Endothelial cell of umbilical vein (primary cell): ENCODE measurements at regions not wholly inside any gene's neighbourhood (a gene's known extent, or its start where the extent isn't known, plus 50 kb on each side); places are given as distances from the start of the nearest gene placed in this dataset.

Experiments
- CTCF ChIP-seq, 2 donors: IDR thresholded peaks; 1 replicate in 1 of 2; 2 replicates in 1 of 2; pipeline ENCODE4 v1.5.1; 2011; ENCODE audit warnings: low read length in 2 of 2, mild to moderate bottlenecking in 2 of 2, moderate library complexity in 2 of 2, control low read depth in 1 of 2, inconsistent platforms in 1 of 2, low read depth in 1 of 2; ENCODE audit not compliant: insufficient read depth in 1 of 2; ENCODE audit errors: extremely low read depth in 1 of 2
- EZH2 ChIP-seq: IDR thresholded peaks from 2 replicates; pipeline ENCODE4 v1.6.1; 2012; ENCODE audit warnings: borderline replicate concordance, low read depth, mild to moderate bottlenecking, moderate library complexity, low read length, inconsistent platforms; ENCODE audit not compliant: severe bottlenecking
- FOS ChIP-seq: IDR thresholded peaks from 2 replicates; pipeline ENCODE4 v1.6.1; 2011; ENCODE audit warnings: mild to moderate bottlenecking, low read length, moderate library complexity, borderline replicate concordance; ENCODE audit not compliant: insufficient read depth
- JUN ChIP-seq: IDR thresholded peaks from 2 replicates; pipeline ENCODE4 v1.6.1; 2011; ENCODE audit warnings: borderline replicate concordance, low read depth; ENCODE audit not compliant: insufficient read length, insufficient read depth
- POLR2A ChIP-seq: IDR thresholded peaks from 2 replicates; pipeline ENCODE4 v1.6.1; 2012; ENCODE audit warnings: low read depth, mild to moderate bottlenecking, control low read depth, low read length
- POLR2AphosphoS5 ChIP-seq: IDR thresholded peaks from 2 replicates; pipeline ENCODE4 v1.6.1; 2012; ENCODE audit warnings: low read depth, mild to moderate bottlenecking, control low read depth, low read length, moderate library complexity; ENCODE audit not compliant: insufficient read depth

- TF ChIP-seq CTCF (IDR thresholded peaks at IDR 0.05; ENCODE audit: extremely low read depth in 1 of 2, insufficient read depth in 1 of 2, low read depth in 1 of 2, low read length in 2 of 2) (no peak), POLR2AphosphoS5 (no peak), POLR2A (no peak), EZH2 (no peak), JUN (no peak), FOS (no peak)
Observed at GRCh38 chr13:59607780-59608233, 555.9 kb downstream of the DIAPH3 start.
